Parathyroid adenoma (tissue), 2 donors: ENCODE measurements at regions not wholly inside any gene's neighbourhood (a gene's known extent, or its start where the extent isn't known, plus 50 kb on each side); places are given as distances from the start of the nearest gene placed in this dataset.

Experiments used
- H2AFZ ChIP-seq: fragments of 300-600 bp; sonication (generic); one replicate; pipeline ENCODE4 v1.7.0; 2017; ENCODE audit warnings: antibody characterized with exemption, mild to moderate bottlenecking
- H3K27ac ChIP-seq: fragments of 300-600 bp; sonication (generic); one replicate; pipeline ENCODE4 v1.7.0; 2017
- H3K27me3 ChIP-seq: fragments of 300-600 bp; sonication (generic); one replicate; pipeline ENCODE4 v1.7.0; 2017; ENCODE audit warnings: low read length; ENCODE audit not compliant: control insufficient read depth, insufficient read depth
- H3K36me3 ChIP-seq: fragments of 300-600 bp; sonication (generic); one replicate; pipeline ENCODE4 v1.7.0; 2017; ENCODE audit warnings: low read length; ENCODE audit not compliant: control insufficient read depth, insufficient read depth
- H3K4me1 ChIP-seq: fragments of 300-600 bp; sonication (generic); one replicate; pipeline ENCODE4 v1.7.0; 2017; ENCODE audit warnings: control low read depth
- H3K4me2 ChIP-seq: fragments of 300-600 bp; sonication (generic); one replicate; pipeline ENCODE4 v1.7.0; 2017; ENCODE audit warnings: low read length
- H3K4me3 ChIP-seq: fragments of 300-600 bp; sonication (generic); one replicate; pipeline ENCODE4 v1.7.0; 2017; ENCODE audit warnings: low read depth, low read length
- H3K79me2 ChIP-seq: fragments of 300-600 bp; sonication (generic); one replicate; pipeline ENCODE4 v1.7.0; 2017; ENCODE audit warnings: control low read depth
- H3K9ac ChIP-seq: fragments of 300-600 bp; sonication (generic); one replicate; pipeline ENCODE4 v1.7.0; 2017; ENCODE audit warnings: mild to moderate bottlenecking
- H3K9me3 ChIP-seq: fragments of 300-600 bp; sonication (generic); one replicate; pipeline ENCODE4 v1.7.0; 2017; ENCODE audit warnings: low read length; ENCODE audit not compliant: control insufficient read depth
- TF ChIP-seq, protein P1 (sequence below): fragments of 300-600 bp; sonication (generic); IDR thresholded peaks from one replicate; pipeline ENCODE4 v1.7.0; 2017; ENCODE audit warnings: antibody characterized with exemption, mild to moderate bottlenecking
- donor health status: primary hyperparathyroidism.

DNA sequence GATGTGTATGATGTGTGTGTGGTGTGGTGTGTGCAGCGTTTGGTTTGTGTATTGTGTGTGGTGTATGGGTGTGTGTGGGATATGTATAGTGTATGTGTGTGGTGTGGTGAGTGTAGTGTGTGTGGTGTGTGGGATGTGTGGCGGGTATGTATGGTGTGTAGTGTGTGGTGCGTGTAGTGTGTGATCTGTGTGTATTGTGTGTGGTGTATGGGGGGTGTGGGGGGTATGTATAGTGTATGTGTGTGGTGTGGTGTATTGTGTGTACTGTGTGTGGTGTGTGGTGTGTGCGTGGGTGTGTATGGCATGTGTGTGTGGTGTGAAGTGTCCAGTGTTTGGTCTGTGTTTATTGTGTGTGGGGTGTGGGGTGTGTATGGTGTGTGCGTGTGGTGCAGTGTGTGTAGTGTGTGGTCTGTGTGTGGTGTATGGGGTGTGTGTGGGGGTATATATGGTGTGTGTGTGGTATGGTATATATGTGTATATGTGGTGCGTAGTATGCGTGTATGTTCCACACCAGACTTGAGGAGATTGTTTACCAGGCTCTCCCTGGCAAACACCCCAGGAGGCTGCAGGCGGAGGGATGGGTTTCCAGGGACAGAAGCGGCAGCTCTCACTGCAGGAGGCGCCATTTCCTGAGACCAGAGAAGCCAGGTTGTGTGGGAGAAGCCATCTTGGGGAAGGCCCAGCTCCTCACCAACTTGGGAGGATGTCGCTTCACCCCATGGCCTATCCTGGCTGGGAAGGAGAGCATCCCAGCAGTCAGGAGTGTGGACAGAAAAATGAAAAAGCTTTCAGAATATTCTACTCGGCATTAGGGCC is 138.1 kb downstream of the NXNL2 start:
- H3K9me3 ChIP-seq, result no peaks in the 10 kb centered on the region
- H3K27me3 ChIP-seq, result no peaks in the 10 kb centered on the region
- H3K79me2 ChIP-seq, result no peaks in the 10 kb centered on the region
- no peak overlapping the region for H2AFZ ChIP-seq
- no peaks in the 10 kb centered on the region for H3K4me1 ChIP-seq
- no peaks in the 10 kb centered on the region for H3K36me3 ChIP-seq
- H3K27ac ChIP-seq, result no peak overlapping the region
- H3K9ac ChIP-seq, result no peak overlapping the region
- TF ChIP-seq, protein P1, sequence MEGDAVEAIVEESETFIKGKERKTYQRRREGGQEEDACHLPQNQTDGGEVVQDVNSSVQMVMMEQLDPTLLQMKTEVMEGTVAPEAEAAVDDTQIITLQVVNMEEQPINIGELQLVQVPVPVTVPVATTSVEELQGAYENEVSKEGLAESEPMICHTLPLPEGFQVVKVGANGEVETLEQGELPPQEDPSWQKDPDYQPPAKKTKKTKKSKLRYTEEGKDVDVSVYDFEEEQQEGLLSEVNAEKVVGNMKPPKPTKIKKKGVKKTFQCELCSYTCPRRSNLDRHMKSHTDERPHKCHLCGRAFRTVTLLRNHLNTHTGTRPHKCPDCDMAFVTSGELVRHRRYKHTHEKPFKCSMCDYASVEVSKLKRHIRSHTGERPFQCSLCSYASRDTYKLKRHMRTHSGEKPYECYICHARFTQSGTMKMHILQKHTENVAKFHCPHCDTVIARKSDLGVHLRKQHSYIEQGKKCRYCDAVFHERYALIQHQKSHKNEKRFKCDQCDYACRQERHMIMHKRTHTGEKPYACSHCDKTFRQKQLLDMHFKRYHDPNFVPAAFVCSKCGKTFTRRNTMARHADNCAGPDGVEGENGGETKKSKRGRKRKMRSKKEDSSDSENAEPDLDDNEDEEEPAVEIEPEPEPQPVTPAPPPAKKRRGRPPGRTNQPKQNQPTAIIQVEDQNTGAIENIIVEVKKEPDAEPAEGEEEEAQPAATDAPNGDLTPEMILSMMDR, result no peak
- no peak overlapping the region for H3K4me3 ChIP-seq
- H3K4me2 ChIP-seq, result no peak overlapping the region

DNA sequence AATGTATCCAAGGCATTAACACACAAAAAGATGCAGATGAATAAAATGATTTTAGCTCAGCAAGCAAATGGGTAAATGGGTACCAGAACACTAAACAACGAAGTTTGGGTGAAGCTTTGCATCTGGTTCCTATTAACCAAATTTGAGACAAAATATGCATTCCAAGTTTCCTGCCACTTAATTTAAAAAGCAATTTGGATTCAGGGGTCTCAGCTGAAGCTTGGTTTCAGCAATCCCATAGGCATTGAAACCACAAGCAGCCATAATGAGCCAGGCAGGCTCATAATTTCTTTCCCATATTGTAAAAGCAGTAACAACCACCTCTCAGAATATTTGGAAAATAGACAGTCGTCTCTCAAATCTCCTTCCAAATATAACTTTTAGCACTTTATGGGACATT is 138.9 kb downstream of the NXNL2 start:
- TF ChIP-seq, protein P1, result no peak
- no peak overlapping the region for H3K4me3 ChIP-seq
- H2AFZ ChIP-seq, result no peak overlapping the region
- no peaks in the 10 kb centered on the region for H3K36me3 ChIP-seq
- H3K4me1 ChIP-seq, result no peaks in the 10 kb centered on the region
- no peaks in the 10 kb centered on the region for H3K79me2 ChIP-seq
- H3K4me2 ChIP-seq, result no peak overlapping the region
- no peaks in the 10 kb centered on the region for H3K27me3 ChIP-seq
- no peak overlapping the region for H3K27ac ChIP-seq
- no peaks in the 10 kb centered on the region for H3K9me3 ChIP-seq
- H3K9ac ChIP-seq, result no peak overlapping the region

- H3K27ac ChIP-seq, result no peak overlapping the region
- no peaks in the 10 kb centered on the region for H3K27me3 ChIP-seq
- no peak overlapping the region for H3K4me3 ChIP-seq
- H3K4me1 ChIP-seq, result no peaks in the 10 kb centered on the region
- no peak overlapping the region for H3K9ac ChIP-seq
- H3K79me2 ChIP-seq, result no peaks in the 10 kb centered on the region
- no peaks in the 10 kb centered on the region for H3K36me3 ChIP-seq
- no peak overlapping the region for H2AFZ ChIP-seq
- no peak overlapping the region for H3K4me2 ChIP-seq
- TF ChIP-seq, protein P1, result no peak
- H3K9me3 ChIP-seq, result no peaks in the 10 kb centered on the region
Observed at GRCh38 chr9:88676644-88677043, 141.7 kb downstream of the NXNL2 start.

DNA sequence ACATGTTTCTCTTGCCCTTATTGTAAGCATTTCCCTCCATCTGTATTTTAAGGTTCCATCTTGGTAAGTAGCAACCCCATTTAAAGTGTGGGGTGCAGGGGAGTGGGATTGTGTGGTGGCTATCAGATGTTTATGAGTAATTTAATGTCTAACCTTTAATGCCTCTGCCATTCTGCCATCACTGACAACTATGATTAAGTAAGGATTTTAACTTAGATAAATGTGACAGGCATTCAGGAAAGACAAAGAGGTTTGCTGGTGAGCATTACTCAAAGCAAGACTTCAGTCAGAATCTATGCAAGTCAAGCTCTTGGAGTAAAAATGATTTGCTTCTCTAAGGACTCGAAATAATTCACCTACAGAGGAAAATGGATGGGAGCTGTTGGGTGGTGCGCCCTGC is 143.0 kb downstream of the NXNL2 start:
- no peaks in the 10 kb centered on the region for H3K79me2 ChIP-seq
- H3K36me3 ChIP-seq, result no peaks in the 10 kb centered on the region
- H3K9ac ChIP-seq, result no peak overlapping the region
- TF ChIP-seq, protein P1, result no peak
- no peak overlapping the region for H3K4me2 ChIP-seq
- no peak overlapping the region for H3K4me3 ChIP-seq
- no peak overlapping the region for H2AFZ ChIP-seq
- H3K9me3 ChIP-seq, result no peaks in the 10 kb centered on the region
- no peak overlapping the region for H3K27ac ChIP-seq
- no peaks in the 10 kb centered on the region for H3K4me1 ChIP-seq
- H3K27me3 ChIP-seq, result no peaks in the 10 kb centered on the region

GRCh38 chr9:88678431-88678830 is 143.5 kb downstream of the NXNL2 start:
- H3K4me3 ChIP-seq, result no peak overlapping the region
- H3K36me3 ChIP-seq, result no peaks in the 10 kb centered on the region
- no peaks in the 10 kb centered on the region for H3K9me3 ChIP-seq
- no peaks in the 10 kb centered on the region for H3K27me3 ChIP-seq
- TF ChIP-seq, protein P1, result no peak
- H3K9ac ChIP-seq, result no peak overlapping the region
- H2AFZ ChIP-seq, result no peak overlapping the region
- H3K4me2 ChIP-seq, result no peak overlapping the region
- H3K27ac ChIP-seq, result no peak overlapping the region
- H3K4me1 ChIP-seq, result no peaks in the 10 kb centered on the region
- no peaks in the 10 kb centered on the region for H3K79me2 ChIP-seq
